ENCODE measurements at regions not wholly inside any gene's neighbourhood (a gene's known extent, or its start where the extent isn't known, plus 50 kb on each side); places are given as distances from the start of the nearest gene placed in this dataset.

- TF ChIP-seq ZNF318 (CRISPR knock-in tag; IDR thresholded peaks at IDR 0.05): no peak
These were observed 162.4 kb upstream of the FSCB start (continued) for GRCh38 chr14:44669496-44669895.

- H3K27ac ChIP-seq (ENCODE audit: extremely low read length, insufficient read depth, low read length): no peak overlapping the region
- H3K9me3 ChIP-seq (ENCODE audit: low read length): no peaks in the 10 kb centered on the region
- ATAC-seq: no peak
- POLR2A ChIA-PET: no interaction called here
- DNase-seq (ENCODE audit: low spot score): no peak
- CTCF ChIA-PET (ENCODE audit: low intra/inter-chr PET ratio, low total read pairs): no interaction called here
- no peaks in the 10 kb centered on the region for H3K79me2 ChIP-seq (ENCODE audit: insufficient read depth, low read length)
- H3K4me2 ChIP-seq (ENCODE audit: low read depth, low read length): no peak overlapping the region
- H2AFZ ChIP-seq (ENCODE audit: low read length): no peak overlapping the region
- H3K4me1 ChIP-seq (ENCODE audit: insufficient read depth, low read length): no peaks in the 10 kb centered on the region
- intact Hi-C loops (cut with micrococcal nuclease; ENCODE audit: unreplicated experiment): no loop called here
- in situ Hi-C loops (cut with HindIII; ENCODE audit: extremely low pct_ligation_motif_present, low pct_unique_long_range_greater_than_20kb): no loop called here
- WGBS (ENCODE audit: low lambda C conversion rate): 0% methylated on average over 1 of the region's 1 CpG
- no peaks in the 10 kb centered on the region for H4K20me1 ChIP-seq (ENCODE audit: insufficient read depth, low read length)
- H3K27me3 ChIP-seq (ENCODE audit: control insufficient read depth in 1 of 2, insufficient read depth in 2 of 2, low read length in 2 of 2): no peaks in the 10 kb centered on the region
- no TSS peak for BruUV-seq (replicated peaks)
- H3K4me3 ChIP-seq (replicated peaks in 1 of 3; ENCODE audit: insufficient read depth in 1 of 3, low read depth in 2 of 3, low read length in 3 of 3): no peak overlapping the region
- H3K9ac ChIP-seq (ENCODE audit: insufficient read depth, low read depth, low read length): no peak overlapping the region
- H3K36me3 ChIP-seq (replicated peaks in 1 of 2; ENCODE audit: control insufficient read depth in 1 of 2, insufficient read depth in 2 of 2, low read length in 2 of 2): no peaks in the 10 kb centered on the region
- FAIRE-seq: no peak
- no peak for TF ChIP-seq ZBTB4 (CRISPR knock-in tag; IDR thresholded peaks at IDR 0.05; ENCODE audit: borderline replicate concordance)
- no peak for TF ChIP-seq CREB3 (CRISPR knock-in tag; IDR thresholded peaks at IDR 0.05)
- TF ChIP-seq ARNTL (CRISPR knock-in tag; IDR thresholded peaks at IDR 0.05): no peak
- no peak for TF ChIP-seq NFE2 (CRISPR knock-in tag; IDR thresholded peaks at IDR 0.05)
- TF ChIP-seq ZNF652 (CRISPR knock-in tag; IDR thresholded peaks at IDR 0.05; ENCODE audit: borderline replicate concordance, low read depth): no peak
- TF ChIP-seq ZNF451 (CRISPR knock-in tag; IDR thresholded peaks at IDR 0.05): no peak
- TF ChIP-seq ZBTB25 (CRISPR knock-in tag; IDR thresholded peaks at IDR 0.05): no peak
These were observed 156.1 kb upstream of the FSCB start for GRCh38 chr14:44663136-44663535.

All from HepG2 (cell line).